Gastroesophageal sphincter (tissue), 3 donors: ENCODE measurements at regions not wholly inside any gene's neighbourhood (a gene's known extent, or its start where the extent isn't known, plus 50 kb on each side); places are given as distances from the start of the nearest gene placed in this dataset.

Experiments used
- POLR2A ChIP-seq, 2 donors: fragments of 450-650 bp; IDR thresholded peaks; one replicate each; pipeline ENCODE4 v1.6.1; 2017; ENCODE audit warnings: antibody characterized with exemption in 2 of 2, mild to moderate bottlenecking in 2 of 2, moderate library complexity in 1 of 2
- POLR2AphosphoS5 ChIP-seq: sonication (generic); formaldehyde crosslinking; IDR thresholded peaks from one replicate; pipeline ENCODE4 v1.6.1; 2017; ENCODE audit warnings: antibody characterized with exemption
- TF ChIP-seq, protein P1 (sequence below), 4 experiments: fragments of 200-600 bp in 2 of 4; fragments of 450-650 bp in 2 of 4; sonication (generic) in 1 of 4; IDR thresholded peaks; one replicate each; pipeline ENCODE4 v1.5.1; 2017 to 2019; ENCODE audit warnings: antibody characterized with exemption in 4 of 4, mild to moderate bottlenecking in 2 of 4, moderate library complexity in 2 of 4

GRCh38 chr1:61517345-61517744 lies 207.6 kb downstream of the TM2D1 start:
- TF ChIP-seq, protein P1, sequence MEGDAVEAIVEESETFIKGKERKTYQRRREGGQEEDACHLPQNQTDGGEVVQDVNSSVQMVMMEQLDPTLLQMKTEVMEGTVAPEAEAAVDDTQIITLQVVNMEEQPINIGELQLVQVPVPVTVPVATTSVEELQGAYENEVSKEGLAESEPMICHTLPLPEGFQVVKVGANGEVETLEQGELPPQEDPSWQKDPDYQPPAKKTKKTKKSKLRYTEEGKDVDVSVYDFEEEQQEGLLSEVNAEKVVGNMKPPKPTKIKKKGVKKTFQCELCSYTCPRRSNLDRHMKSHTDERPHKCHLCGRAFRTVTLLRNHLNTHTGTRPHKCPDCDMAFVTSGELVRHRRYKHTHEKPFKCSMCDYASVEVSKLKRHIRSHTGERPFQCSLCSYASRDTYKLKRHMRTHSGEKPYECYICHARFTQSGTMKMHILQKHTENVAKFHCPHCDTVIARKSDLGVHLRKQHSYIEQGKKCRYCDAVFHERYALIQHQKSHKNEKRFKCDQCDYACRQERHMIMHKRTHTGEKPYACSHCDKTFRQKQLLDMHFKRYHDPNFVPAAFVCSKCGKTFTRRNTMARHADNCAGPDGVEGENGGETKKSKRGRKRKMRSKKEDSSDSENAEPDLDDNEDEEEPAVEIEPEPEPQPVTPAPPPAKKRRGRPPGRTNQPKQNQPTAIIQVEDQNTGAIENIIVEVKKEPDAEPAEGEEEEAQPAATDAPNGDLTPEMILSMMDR (IDR thresholded peaks at IDR 0.05), result no peak
- TF ChIP-seq POLR2AphosphoS5 (no peak), POLR2A (IDR thresholded peaks at IDR 0.05) (no peak)
